Heart right ventricle (tissue), 16 donors: ENCODE measurements at regions not wholly inside any gene's neighbourhood (a gene's known extent, or its start where the extent isn't known, plus 50 kb on each side); places are given as distances from the start of the nearest gene placed in this dataset.

Source experiments
- ATAC-seq, 8 donors: fragments of 200-7000 bp; cut with Tn5 transposase; one replicate each; pipeline ENCODE4 v1.9.1; 2020; ENCODE audit warnings: mild to moderate bottlenecking in 8 of 8, moderate library complexity in 8 of 8, moderate number of reproducible peaks in 1 of 8
- DNase-seq, 2 donors: peaks; one replicate each; pipeline ENCODE4 v3.0.0-alpha.2; 2020
- H3K27ac ChIP-seq, 10 donors: fragments of 200-600 bp; sonication (generic) in 2 of 10; one replicate each; pipeline versions ENCODE4 v1.5.0 to v1.8.0; 2020 to 2022; ENCODE audit warnings: mild to moderate bottlenecking in 3 of 10
- H3K27me3 ChIP-seq, 7 donors: fragments of 200-600 bp; one replicate each; pipeline ENCODE4 v1.8.0; 2021 to 2022; ENCODE audit warnings: mild to moderate bottlenecking in 2 of 7
- H3K36me3 ChIP-seq, 9 donors: fragments of 200-600 bp; sonication (generic) in 1 of 9; one replicate each; pipeline versions ENCODE4 v1.5.0 to v1.8.0; 2020 to 2022; ENCODE audit warnings: mild to moderate bottlenecking in 2 of 9
- H3K4me1 ChIP-seq, 9 donors: fragments of 200-600 bp; sonication (generic) in 1 of 9; one replicate each; pipeline versions ENCODE4 v1.5.0 to v1.8.0; 2020 to 2022; ENCODE audit warnings: mild to moderate bottlenecking in 4 of 9
- H3K4me3 ChIP-seq, 10 donors: fragments of 200-600 bp; sonication (generic) in 2 of 10; one replicate each; pipeline versions ENCODE4 v1.5.0 to v1.8.0; 2020 to 2022; ENCODE audit warnings: mild to moderate bottlenecking in 7 of 10, moderate library complexity in 2 of 10
- H3K9me3 ChIP-seq, 11 donors: fragments of 200-600 bp in 10 of 11; sonication (generic) in 2 of 11; one replicate each; pipeline versions ENCODE4 v1.5.0 to v1.8.0; 2013 to 2022; ENCODE audit warnings: mild to moderate bottlenecking in 2 of 11, control low read depth in 1 of 11, moderate library complexity in 1 of 11
- WGBS, 2 donors: extraction: QIAGEN DNeasy Blood & Tissue Kit; methylation state at CpG; one replicate each; pipeline ENCODE4 v1.1.7; 2013; ENCODE audit warnings: inconsistent platforms in 1 of 2; 5-methylcytosine and 5-hydroxymethylcytosine counted together
- intact Hi-C, 10 donors: fragments of 100-400 bp; cut with DNase I; formaldehyde crosslinking; loops; one replicate each; pipeline versions ENCODE4 v1.11.1 to v1.14.2; 2022
- TF ChIP-seq, protein P1 (sequence below), 9 donors: fragments of 200-600 bp; sonication (generic) in 2 of 9; IDR thresholded peaks; one replicate each; pipeline versions ENCODE4 v1.5.0 to v1.8.0; 2021 to 2022; ENCODE audit warnings: antibody characterized with exemption in 9 of 9, mild to moderate bottlenecking in 5 of 9, moderate library complexity in 1 of 9
- donor health status: Arrhythmogenic right ventricular cardiomyopathy.
- donor health status: ischemic (EF 13 %, LVEDD 7.1; RV severe dilation, severe dysfunction).
- donor health status: healthy with polysubstance abuse.
- donor health status: DM: no; HTN: yes; CAD: no.
- donor health status: DM: no; HTN: no; CAD: no.
- donor health status: ischemic (EF 25% LVEDD 6.9; RV normal size, moderate dysfunction).
- donor health status: ischemic (EF 25% LVEDD 5.7; RV mildly dilated, moderate dysfunction).
- donor health status: healthy.
- donor health status: DM: yes; HTN: yes; CAD: no.
- donor health status: Ischemic cardiomyopathy.
- donor health status: ischemic (EF 35%, LVEDD 5.7; RV mildly dilated, moderate dysfunction).
- donor health status: nonischemic (EF 11% LVEDD 7.7; RV severe dilation, severe dysfunction).
- donor health status: DM: yes; HTN: yes; CAD: no.
- donor health status: PGD.
- donor health status: ischemic (EF 29% LVEDD 5.4; RV normal size, mild dysfunction).
- donor health status: nonischemic (EF 23%, LVEDD 6.1; RV moderate dilation, normal function).

DNA sequence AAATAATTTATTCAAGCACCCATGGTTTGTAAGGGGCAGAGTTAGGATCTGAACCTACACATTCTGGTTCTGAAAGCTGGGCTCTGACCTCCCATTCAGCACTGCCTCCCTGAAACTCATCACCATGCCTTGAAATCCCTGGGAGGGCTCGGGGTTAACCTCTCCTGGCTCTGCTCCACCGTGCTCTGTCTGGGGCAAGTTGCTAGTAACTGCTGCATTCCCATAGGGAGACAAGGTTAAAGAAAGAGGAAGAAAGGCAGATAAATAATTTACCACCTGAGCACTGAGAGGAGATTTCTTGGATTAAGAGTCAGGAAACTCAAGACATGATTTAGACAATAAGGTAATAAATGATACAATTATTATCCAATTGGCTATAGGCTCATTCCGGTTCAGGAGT, 199.3 kb downstream of the KIF18A start:
- H3K4me3 ChIP-seq: no peak overlapping the region
- no peak overlapping the region for H3K27ac ChIP-seq
- peaks cover 0 to 4% (median 0%) of the 10 kb centered on the region in 11 donors for H3K9me3 ChIP-seq
- no peaks in the 10 kb centered on the region for H3K4me1 ChIP-seq
- WGBS, 2 donors: 66 to 72% methylated on average over 3 of the region's 3 CpGs
- peaks cover 0 to 11% (median 0%) of the 10 kb centered on the region in 7 donors for H3K27me3 ChIP-seq
- no peak for DNase-seq
- ATAC-seq: no peak
- H3K36me3 ChIP-seq: no peaks in the 10 kb centered on the region
- TF ChIP-seq, protein P1, sequence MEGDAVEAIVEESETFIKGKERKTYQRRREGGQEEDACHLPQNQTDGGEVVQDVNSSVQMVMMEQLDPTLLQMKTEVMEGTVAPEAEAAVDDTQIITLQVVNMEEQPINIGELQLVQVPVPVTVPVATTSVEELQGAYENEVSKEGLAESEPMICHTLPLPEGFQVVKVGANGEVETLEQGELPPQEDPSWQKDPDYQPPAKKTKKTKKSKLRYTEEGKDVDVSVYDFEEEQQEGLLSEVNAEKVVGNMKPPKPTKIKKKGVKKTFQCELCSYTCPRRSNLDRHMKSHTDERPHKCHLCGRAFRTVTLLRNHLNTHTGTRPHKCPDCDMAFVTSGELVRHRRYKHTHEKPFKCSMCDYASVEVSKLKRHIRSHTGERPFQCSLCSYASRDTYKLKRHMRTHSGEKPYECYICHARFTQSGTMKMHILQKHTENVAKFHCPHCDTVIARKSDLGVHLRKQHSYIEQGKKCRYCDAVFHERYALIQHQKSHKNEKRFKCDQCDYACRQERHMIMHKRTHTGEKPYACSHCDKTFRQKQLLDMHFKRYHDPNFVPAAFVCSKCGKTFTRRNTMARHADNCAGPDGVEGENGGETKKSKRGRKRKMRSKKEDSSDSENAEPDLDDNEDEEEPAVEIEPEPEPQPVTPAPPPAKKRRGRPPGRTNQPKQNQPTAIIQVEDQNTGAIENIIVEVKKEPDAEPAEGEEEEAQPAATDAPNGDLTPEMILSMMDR (IDR thresholded peaks at IDR 0.05): no peak
- intact Hi-C loops: no loop called here

DNA sequence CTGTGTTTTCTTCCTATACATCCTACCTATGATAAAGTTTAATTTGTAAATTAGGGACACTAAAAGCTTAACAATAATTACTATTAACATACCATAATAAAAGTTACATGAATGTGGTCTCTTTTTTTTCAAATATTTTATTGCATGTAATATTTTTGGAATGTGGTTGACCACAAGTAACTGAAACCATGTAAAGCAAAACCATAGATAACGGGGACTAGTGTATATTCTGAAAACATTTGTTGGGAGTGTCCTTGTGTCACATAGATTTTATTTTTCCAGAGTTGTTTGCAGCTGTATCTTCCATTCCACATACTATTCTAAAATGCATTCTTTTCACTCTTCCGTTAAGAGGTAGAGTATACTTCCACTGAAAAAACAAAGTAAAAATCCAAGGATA, 200.4 kb downstream of the KIF18A start:
- intact Hi-C loops: no loop called here
- TF ChIP-seq, protein P1 (IDR thresholded peaks at IDR 0.05): no peak
- WGBS, 2 donors: 81 to 88% methylated on average over 2 of the region's 2 CpGs
- DNase-seq (no peak), ATAC-seq (no peak)
- H3K36me3 ChIP-seq: no peaks in the 10 kb centered on the region
- H3K27me3 ChIP-seq: peaks cover 0 to 11% (median 0%) of the 10 kb centered on the region in 7 donors
- H3K4me3 ChIP-seq: no peak overlapping the region
- H3K4me1 ChIP-seq: no peaks in the 10 kb centered on the region
- H3K27ac ChIP-seq: no peak overlapping the region
- peaks cover 0 to 4% (median 0%) of the 10 kb centered on the region in 11 donors for H3K9me3 ChIP-seq

GRCh38 chr11:27907091-27907490, 200.9 kb downstream of the KIF18A start:
- no peak for ATAC-seq
- Histone ChIP-seq H3K9me3 (peaks cover 0 to 4% (median 0%) of the 10 kb centered on the region in 11 donors), H3K27me3 (peaks cover 0 to 11% (median 0%) of the 10 kb centered on the region in 7 donors), H3K36me3 (no peaks in the 10 kb centered on the region), H3K4me3 (no peak overlapping the region), H3K4me1 (no peaks in the 10 kb centered on the region), H3K27ac (no peak overlapping the region)
- TF ChIP-seq, protein P1 (IDR thresholded peaks at IDR 0.05): no peak
- intact Hi-C loops: no loop called here
- DNase-seq: no peak
- 53 to 54% methylated on average over 2 of the region's 2 CpGs for whole genome bisulfite sequencing, 2 donors

GRCh38 chr11:27904358-27905055, 203.4 kb downstream of the KIF18A start:
- DNase-seq (no peak), ATAC-seq (no peak)
- H3K27ac ChIP-seq: no peak overlapping the region
- 76 to 88% methylated on average over 3 of the region's 3 CpGs for WGBS, 2 donors
- intact Hi-C loops: no loop called here
- H3K27me3 ChIP-seq: peaks cover 0 to 11% (median 0%) of the 10 kb centered on the region in 7 donors
- H3K36me3 ChIP-seq: no peaks in the 10 kb centered on the region
- no peak overlapping the region for H3K4me3 ChIP-seq
- H3K4me1 ChIP-seq: no peaks in the 10 kb centered on the region
- TF ChIP-seq, protein P1 (IDR thresholded peaks at IDR 0.05): no peak
- H3K9me3 ChIP-seq: peaks cover 0 to 4% (median 0%) of the 10 kb centered on the region in 11 donors
